Panc1 (cell line): ENCODE measurements at regions not wholly inside any gene's neighbourhood (a gene's known extent, or its start where the extent isn't known, plus 50 kb on each side); places are given as distances from the start of the nearest gene placed in this dataset.

Experiments used
- POLR2AphosphoS5 ChIP-seq: IDR thresholded peaks from 2 replicates; pipeline ENCODE4 v1.6.1; 2012; ENCODE audit warnings: mild to moderate bottlenecking, low read depth, low read length, moderate library complexity
- TF ChIP-seq, protein P1 (sequence below), 2 experiments: IDR thresholded peaks; 2 replicates each; pipeline ENCODE4 v1.6.1; 2011 to 2012; ENCODE audit warnings: low read depth in 2 of 2, control low read depth in 1 of 2, low read length in 1 of 2, mild to moderate bottlenecking in 1 of 2, moderate library complexity in 1 of 2; ENCODE audit not compliant: insufficient read depth in 1 of 2
- TF ChIP-seq, protein P2 (sequence below): fragments of 450-650 bp; IDR thresholded peaks from 2 replicates; pipeline ENCODE4 v1.5.1; 2017; ENCODE audit warnings: mild to moderate bottlenecking

DNA sequence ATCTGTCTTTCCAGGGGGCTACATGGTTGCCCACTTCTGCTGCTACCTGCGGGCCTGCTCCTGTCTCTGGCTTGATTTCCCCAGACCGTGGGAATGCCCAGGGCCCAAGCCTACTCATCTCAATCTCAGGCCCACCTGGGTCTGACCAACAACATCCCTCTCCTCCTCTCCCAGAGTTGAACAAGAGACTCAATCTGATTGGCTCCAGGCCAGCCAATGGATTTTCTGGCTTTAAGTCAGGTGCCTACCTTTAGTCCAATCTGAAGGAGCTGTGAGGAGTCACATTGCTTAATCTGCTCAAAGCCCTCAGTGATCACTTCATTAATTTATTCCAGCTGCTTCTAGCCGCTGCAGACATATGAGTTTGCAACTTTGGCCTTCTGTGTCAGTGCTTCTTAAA is 162.4 kb upstream of the KCNG1 start:
- no peak for TF ChIP-seq POLR2AphosphoS5
- TF ChIP-seq, protein P1, sequence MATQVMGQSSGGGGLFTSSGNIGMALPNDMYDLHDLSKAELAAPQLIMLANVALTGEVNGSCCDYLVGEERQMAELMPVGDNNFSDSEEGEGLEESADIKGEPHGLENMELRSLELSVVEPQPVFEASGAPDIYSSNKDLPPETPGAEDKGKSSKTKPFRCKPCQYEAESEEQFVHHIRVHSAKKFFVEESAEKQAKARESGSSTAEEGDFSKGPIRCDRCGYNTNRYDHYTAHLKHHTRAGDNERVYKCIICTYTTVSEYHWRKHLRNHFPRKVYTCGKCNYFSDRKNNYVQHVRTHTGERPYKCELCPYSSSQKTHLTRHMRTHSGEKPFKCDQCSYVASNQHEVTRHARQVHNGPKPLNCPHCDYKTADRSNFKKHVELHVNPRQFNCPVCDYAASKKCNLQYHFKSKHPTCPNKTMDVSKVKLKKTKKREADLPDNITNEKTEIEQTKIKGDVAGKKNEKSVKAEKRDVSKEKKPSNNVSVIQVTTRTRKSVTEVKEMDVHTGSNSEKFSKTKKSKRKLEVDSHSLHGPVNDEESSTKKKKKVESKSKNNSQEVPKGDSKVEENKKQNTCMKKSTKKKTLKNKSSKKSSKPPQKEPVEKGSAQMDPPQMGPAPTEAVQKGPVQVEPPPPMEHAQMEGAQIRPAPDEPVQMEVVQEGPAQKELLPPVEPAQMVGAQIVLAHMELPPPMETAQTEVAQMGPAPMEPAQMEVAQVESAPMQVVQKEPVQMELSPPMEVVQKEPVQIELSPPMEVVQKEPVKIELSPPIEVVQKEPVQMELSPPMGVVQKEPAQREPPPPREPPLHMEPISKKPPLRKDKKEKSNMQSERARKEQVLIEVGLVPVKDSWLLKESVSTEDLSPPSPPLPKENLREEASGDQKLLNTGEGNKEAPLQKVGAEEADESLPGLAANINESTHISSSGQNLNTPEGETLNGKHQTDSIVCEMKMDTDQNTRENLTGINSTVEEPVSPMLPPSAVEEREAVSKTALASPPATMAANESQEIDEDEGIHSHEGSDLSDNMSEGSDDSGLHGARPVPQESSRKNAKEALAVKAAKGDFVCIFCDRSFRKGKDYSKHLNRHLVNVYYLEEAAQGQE (IDR thresholded peaks at IDR 0.05; ENCODE audit: insufficient read depth in 1 of 2, low read depth in 2 of 2, low read length in 1 of 2), result no peak
- TF ChIP-seq, protein P2, sequence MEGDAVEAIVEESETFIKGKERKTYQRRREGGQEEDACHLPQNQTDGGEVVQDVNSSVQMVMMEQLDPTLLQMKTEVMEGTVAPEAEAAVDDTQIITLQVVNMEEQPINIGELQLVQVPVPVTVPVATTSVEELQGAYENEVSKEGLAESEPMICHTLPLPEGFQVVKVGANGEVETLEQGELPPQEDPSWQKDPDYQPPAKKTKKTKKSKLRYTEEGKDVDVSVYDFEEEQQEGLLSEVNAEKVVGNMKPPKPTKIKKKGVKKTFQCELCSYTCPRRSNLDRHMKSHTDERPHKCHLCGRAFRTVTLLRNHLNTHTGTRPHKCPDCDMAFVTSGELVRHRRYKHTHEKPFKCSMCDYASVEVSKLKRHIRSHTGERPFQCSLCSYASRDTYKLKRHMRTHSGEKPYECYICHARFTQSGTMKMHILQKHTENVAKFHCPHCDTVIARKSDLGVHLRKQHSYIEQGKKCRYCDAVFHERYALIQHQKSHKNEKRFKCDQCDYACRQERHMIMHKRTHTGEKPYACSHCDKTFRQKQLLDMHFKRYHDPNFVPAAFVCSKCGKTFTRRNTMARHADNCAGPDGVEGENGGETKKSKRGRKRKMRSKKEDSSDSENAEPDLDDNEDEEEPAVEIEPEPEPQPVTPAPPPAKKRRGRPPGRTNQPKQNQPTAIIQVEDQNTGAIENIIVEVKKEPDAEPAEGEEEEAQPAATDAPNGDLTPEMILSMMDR, result no peak
